H1 (cell line): ENCODE measurements at regions not wholly inside any gene's neighbourhood (a gene's known extent, or its start where the extent isn't known, plus 50 kb on each side); places are given as distances from the start of the nearest gene placed in this dataset.

Experiments used
- CHD7 ChIP-seq: fragments of 300-600 bp; sonication (generic); IDR thresholded peaks from 2 replicates; pipeline ENCODE4 v1.7.1; 2012; ENCODE audit warnings: low read length, moderate library complexity, mild to moderate bottlenecking, inconsistent platforms; ENCODE audit not compliant: insufficient replicate concordance
- SP1 ChIP-seq: IDR thresholded peaks from 2 replicates; pipeline ENCODE4 v1.6.1; 2011; ENCODE audit warnings: low read depth, low read length

- TF ChIP-seq CHD7 (no peak), SP1 (no peak)
- TF ChIP-seq, all 59 proteins: peak for 0
These were observed 318.2 kb upstream of the CLINT1 start (continued) for GRCh38 chr5:158177146-158177545.
